BLaER1 (cell line): ENCODE measurements at regions not wholly inside any gene's neighbourhood (a gene's known extent, or its start where the extent isn't known, plus 50 kb on each side); places are given as distances from the start of the nearest gene placed in this dataset.

Experiments used
- H3K27ac ChIP-seq: shearing (Covaris generic); formaldehyde crosslinking; 2 replicates; pipeline ENCODE4 v1.8.1; 2022
- H3K27me3 ChIP-seq: shearing (Covaris generic); formaldehyde crosslinking; 2 replicates; pipeline ENCODE4 v1.8.1; 2022
- H3K36me3 ChIP-seq: shearing (Covaris generic); formaldehyde crosslinking; 2 replicates; pipeline ENCODE4 v1.8.1; 2022
- H3K4me1 ChIP-seq: shearing (Covaris generic); formaldehyde crosslinking; 2 replicates; pipeline ENCODE4 v1.8.1; 2022
- H3K4me2 ChIP-seq: shearing (Covaris generic); formaldehyde crosslinking; 2 replicates; pipeline ENCODE4 v1.8.1; 2022
- H3K4me3 ChIP-seq: shearing (Covaris generic); formaldehyde crosslinking; 2 replicates; pipeline ENCODE4 v1.8.1; 2022
- H3K9ac ChIP-seq: shearing (Covaris generic); formaldehyde crosslinking; 2 replicates; pipeline ENCODE4 v1.8.1; 2022
- H3K9me3 ChIP-seq: shearing (Covaris generic); formaldehyde crosslinking; 2 replicates; pipeline ENCODE4 v1.8.1; 2022
- H4K20me1 ChIP-seq: shearing (Covaris generic); formaldehyde crosslinking; 2 replicates; pipeline ENCODE4 v1.8.1; 2022
- Cebpa-rat ChIP-seq: shearing (Covaris generic); IDR thresholded peaks from 2 replicates; pipeline ENCODE4 v1.8.1; 2022

DNA sequence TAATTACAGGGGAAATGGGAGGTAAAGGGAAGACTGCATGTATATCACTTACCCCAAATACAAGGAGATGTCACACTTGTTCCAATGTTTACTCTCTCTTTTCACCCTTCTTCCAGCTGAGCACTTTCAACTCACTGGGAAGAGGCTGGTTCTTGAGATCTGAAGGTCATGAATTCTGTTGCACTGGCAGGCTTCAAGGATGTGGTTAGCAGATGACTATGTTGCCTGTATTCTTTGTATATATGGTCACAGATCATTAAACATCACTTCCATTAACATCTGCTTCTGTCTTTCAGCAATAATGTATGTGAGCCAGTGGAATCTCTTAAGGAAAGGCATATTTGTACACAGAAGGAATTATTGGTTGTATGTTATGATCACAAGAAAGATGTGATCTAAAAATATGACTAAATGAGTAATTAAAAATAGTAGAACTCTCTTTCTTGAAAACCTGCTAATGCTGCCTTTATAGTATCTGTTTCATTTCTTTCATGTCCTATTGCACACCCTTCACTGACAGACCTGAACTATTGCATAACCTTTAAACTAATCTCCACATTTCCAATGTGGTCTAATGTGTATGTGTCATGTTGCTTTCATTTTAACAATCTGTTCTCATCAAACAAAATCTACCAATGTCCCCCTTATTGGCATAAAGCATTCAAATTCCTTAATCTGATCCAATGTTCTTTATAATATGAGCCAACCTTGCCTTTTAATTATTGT lies 131.4 kb upstream of the EPHA7 start:
- Histone ChIP-seq H3K36me3 (no peaks in the 10 kb centered on the region), H3K4me1 (no peaks in the 10 kb centered on the region), H4K20me1 (no peaks in the 10 kb centered on the region), H3K4me2 (no peak overlapping the region), H3K4me3 (no peak overlapping the region), H3K27ac (no peak overlapping the region), H3K27me3 (no peaks in the 10 kb centered on the region), H3K9me3 (no peaks in the 10 kb centered on the region), H3K9ac (no peak overlapping the region)
- no peak; the same call in 1 of the 2 replicates for TF ChIP-seq Cebpa-rat

DNA sequence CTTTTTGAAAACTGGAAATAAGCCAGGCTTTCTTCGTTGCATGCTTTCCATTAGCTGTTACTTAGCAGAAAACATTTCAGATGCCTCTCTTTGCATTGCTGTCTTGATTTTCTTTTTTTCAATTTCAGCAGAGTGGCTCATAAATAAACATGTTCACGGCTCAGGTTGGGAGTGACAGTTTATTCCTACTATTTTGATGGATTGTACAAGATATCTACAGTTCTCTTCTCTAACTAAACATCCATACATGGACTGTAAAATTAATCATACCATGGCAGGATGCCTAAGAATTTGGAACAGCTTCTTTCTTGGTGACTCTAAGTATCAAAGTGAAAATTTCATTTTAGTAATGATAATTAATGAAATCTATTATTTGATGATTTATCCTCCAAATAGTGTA lies 130.5 kb upstream of the EPHA7 start:
- Histone ChIP-seq H3K4me1 (no peaks in the 10 kb centered on the region), H3K4me2 (no peak overlapping the region), H3K4me3 (no peak overlapping the region), H3K9me3 (no peaks in the 10 kb centered on the region), H3K9ac (no peak overlapping the region), H3K27me3 (no peaks in the 10 kb centered on the region), H3K27ac (no peak overlapping the region), H4K20me1 (no peaks in the 10 kb centered on the region), H3K36me3 (no peaks in the 10 kb centered on the region)
- no peak for TF ChIP-seq Cebpa-rat

DNA sequence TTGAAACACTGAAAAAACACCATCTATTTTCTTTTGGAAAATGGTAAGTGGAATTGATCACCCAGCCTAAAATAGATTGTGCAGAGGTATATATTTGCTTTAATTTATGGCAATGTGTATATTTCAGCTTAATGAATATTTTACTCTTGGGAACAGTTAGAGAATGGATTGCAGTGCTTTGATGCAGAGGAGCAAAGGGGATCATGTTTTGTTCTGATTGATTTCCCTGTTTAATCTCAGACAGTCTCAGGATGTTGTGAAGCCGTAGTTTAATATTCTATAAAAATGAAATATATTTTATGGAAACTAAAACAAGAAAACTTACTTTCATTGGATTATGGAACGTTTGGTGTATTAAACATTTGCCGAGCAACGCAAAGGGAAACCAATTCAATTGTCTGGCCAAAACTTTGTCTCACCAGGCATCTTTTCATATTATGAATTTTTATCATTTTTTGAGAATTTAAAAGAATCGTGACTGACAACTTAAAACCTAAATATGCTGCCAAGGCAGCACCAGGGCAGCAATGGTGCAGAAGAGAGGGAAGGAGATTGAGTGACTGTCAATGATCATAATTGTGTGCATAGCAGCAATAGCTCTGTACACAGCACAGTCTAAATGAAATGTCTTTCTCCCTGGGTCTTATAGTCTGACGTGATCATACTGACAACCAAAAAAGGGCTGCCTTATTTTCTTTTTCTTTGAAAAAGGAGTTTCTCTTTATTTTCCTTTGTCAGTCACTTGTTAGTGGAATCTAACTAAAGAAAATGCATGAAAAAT lies 105.5 kb upstream of the EPHA7 start:
- H3K4me1 ChIP-seq, result no peaks in the 10 kb centered on the region
- no peaks in the 10 kb centered on the region for H3K9me3 ChIP-seq
- no peak overlapping the region for H3K4me3 ChIP-seq
- no peaks in the 10 kb centered on the region for H4K20me1 ChIP-seq
- no peaks in the 10 kb centered on the region for H3K27me3 ChIP-seq
- H3K9ac ChIP-seq, result no peak overlapping the region
- H3K36me3 ChIP-seq, result no peaks in the 10 kb centered on the region
- TF ChIP-seq Cebpa-rat, result no peak
- H3K27ac ChIP-seq, result no peak overlapping the region
- H3K4me2 ChIP-seq, result no peak overlapping the region

GRCh38 chr6:93523365-93523764 lies 104.0 kb upstream of the EPHA7 start:
- Histone ChIP-seq H3K9ac (no peak overlapping the region), H3K4me3 (no peak overlapping the region), H3K27me3 (no peaks in the 10 kb centered on the region), H3K36me3 (no peaks in the 10 kb centered on the region), H4K20me1 (no peaks in the 10 kb centered on the region), H3K27ac (no peak overlapping the region), H3K9me3 (no peaks in the 10 kb centered on the region), H3K4me2 (no peak overlapping the region), H3K4me1 (no peaks in the 10 kb centered on the region)
- TF ChIP-seq Cebpa-rat, result no peak

DNA sequence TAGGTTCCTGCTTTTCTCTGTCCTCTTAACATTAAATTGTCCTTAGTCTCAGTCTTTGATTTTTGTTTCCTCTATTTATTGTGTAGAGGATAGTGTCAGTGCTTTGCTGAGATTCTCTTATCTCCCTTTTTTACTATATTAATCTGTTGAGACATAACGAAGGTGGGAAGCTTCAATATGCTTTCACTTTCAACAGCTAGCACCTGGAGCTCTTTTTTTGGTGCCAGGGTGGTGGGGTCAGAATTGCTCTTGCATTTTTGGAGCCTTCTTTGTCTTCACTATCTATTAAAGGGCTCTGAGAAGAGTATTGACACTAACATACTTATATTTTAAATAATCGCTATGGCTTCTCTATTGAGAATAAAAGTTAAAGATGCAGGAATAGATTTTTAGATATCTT lies 97.1 kb upstream of the EPHA7 start:
- H4K20me1 ChIP-seq, result no peaks in the 10 kb centered on the region
- H3K9me3 ChIP-seq, result no peaks in the 10 kb centered on the region
- no peak overlapping the region for H3K9ac ChIP-seq
- no peak overlapping the region for H3K4me3 ChIP-seq
- H3K27me3 ChIP-seq, result no peaks in the 10 kb centered on the region
- no peak overlapping the region for H3K27ac ChIP-seq
- no peak overlapping the region for H3K4me2 ChIP-seq
- H3K4me1 ChIP-seq, result no peaks in the 10 kb centered on the region
- no peaks in the 10 kb centered on the region for H3K36me3 ChIP-seq
- no peak for TF ChIP-seq Cebpa-rat

DNA sequence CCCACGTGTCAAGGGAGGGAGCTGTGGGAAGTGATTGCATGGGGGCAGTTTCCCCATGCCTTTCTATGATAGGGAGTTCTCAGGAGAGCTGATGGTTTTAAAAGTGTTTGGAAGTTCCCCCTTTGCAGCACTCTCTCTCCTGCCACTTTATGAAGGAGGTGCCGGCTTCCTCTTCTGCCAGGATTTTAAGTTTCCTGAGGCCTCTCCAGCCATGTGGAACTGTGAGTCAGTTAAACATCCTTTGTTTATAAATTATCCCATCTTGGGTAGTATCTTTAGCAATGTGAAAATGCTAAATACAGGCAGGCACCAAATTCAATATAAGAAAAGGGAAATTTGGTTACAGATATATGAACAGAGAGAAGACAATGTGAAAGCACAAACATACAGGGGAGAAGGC lies 96.4 kb upstream of the EPHA7 start:
- Histone ChIP-seq H3K9me3 (no peaks in the 10 kb centered on the region), H3K4me2 (no peak overlapping the region), H3K4me1 (no peaks in the 10 kb centered on the region), H4K20me1 (no peaks in the 10 kb centered on the region), H3K36me3 (no peaks in the 10 kb centered on the region), H3K27ac (no peak overlapping the region), H3K4me3 (no peak overlapping the region), H3K9ac (no peak overlapping the region), H3K27me3 (no peaks in the 10 kb centered on the region)
- TF ChIP-seq Cebpa-rat, result no peak

DNA sequence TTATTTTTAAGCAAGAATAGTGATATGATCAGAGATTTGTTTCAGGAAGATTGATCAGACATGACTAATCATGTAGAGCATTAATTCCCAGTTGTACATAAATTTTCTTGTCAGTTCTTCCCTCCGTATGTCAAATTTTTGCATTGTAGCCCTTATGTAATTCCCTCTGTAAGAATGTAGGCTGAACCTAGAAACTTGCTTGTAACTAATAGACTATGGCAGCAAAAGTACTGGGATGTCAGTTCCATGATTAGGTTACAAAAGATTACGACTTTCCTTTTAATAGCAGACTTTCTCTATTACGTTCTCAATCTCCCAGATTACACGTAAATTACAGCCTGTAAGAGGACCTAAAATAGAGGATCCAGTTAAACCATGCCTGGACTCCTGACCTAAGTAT lies 79.4 kb upstream of the EPHA7 start:
- Histone ChIP-seq H3K4me3 (no peak overlapping the region), H3K9me3 (no peaks in the 10 kb centered on the region), H3K36me3 (no peaks in the 10 kb centered on the region), H3K4me1 (no peaks in the 10 kb centered on the region), H3K27me3 (no peaks in the 10 kb centered on the region), H3K4me2 (no peak overlapping the region), H4K20me1 (no peaks in the 10 kb centered on the region), H3K9ac (no peak overlapping the region), H3K27ac (no peak overlapping the region)
- TF ChIP-seq Cebpa-rat, result no peak

- no peak overlapping the region for H3K4me3 ChIP-seq
- no peak overlapping the region for H3K27ac ChIP-seq
Measured at GRCh38 chr6:93496548-93496947, 77.2 kb upstream of the EPHA7 start.

GRCh38 chr6:93494057-93494456 lies 74.7 kb upstream of the EPHA7 start:
- Histone ChIP-seq H3K27ac (no peak overlapping the region), H4K20me1 (no peaks in the 10 kb centered on the region), H3K27me3 (no peaks in the 10 kb centered on the region), H3K4me1 (no peaks in the 10 kb centered on the region), H3K9ac (no peak overlapping the region), H3K36me3 (no peaks in the 10 kb centered on the region), H3K9me3 (no peaks in the 10 kb centered on the region), H3K4me2 (no peak overlapping the region), H3K4me3 (no peak overlapping the region)
- no peak for TF ChIP-seq Cebpa-rat

More at GRCh38 chr6:93496548-93496947, 77.2 kb upstream of the EPHA7 start:
- no peak for TF ChIP-seq Cebpa-rat
- Histone ChIP-seq H3K4me2 (no peak overlapping the region), H3K36me3 (no peaks in the 10 kb centered on the region), H3K9me3 (no peaks in the 10 kb centered on the region), H3K27me3 (no peaks in the 10 kb centered on the region), H3K4me1 (no peaks in the 10 kb centered on the region), H3K9ac (no peak overlapping the region), H4K20me1 (no peaks in the 10 kb centered on the region)

GRCh38 chr6:93474733-93475179 lies 55.4 kb upstream of the EPHA7 start:
- no peak for TF ChIP-seq Cebpa-rat

More at GRCh38 chr6:93474733-93475179, 55.4 kb upstream of the EPHA7 start:
- no peaks in the 10 kb centered on the region for H3K4me1 ChIP-seq
- no peaks in the 10 kb centered on the region for H3K36me3 ChIP-seq
- no peak overlapping the region for H3K9ac ChIP-seq
- H3K4me3 ChIP-seq, result no peak overlapping the region
- H3K27me3 ChIP-seq, result no peaks in the 10 kb centered on the region
- H3K9me3 ChIP-seq, result no peaks in the 10 kb centered on the region
- no peak overlapping the region for H3K4me2 ChIP-seq
- H4K20me1 ChIP-seq, result no peaks in the 10 kb centered on the region
- no peak overlapping the region for H3K27ac ChIP-seq
